ENCODE measurements at regions not wholly inside any gene's neighbourhood (a gene's known extent, or its start where the extent isn't known, plus 50 kb on each side); places are given as distances from the start of the nearest gene placed in this dataset.

DNA sequence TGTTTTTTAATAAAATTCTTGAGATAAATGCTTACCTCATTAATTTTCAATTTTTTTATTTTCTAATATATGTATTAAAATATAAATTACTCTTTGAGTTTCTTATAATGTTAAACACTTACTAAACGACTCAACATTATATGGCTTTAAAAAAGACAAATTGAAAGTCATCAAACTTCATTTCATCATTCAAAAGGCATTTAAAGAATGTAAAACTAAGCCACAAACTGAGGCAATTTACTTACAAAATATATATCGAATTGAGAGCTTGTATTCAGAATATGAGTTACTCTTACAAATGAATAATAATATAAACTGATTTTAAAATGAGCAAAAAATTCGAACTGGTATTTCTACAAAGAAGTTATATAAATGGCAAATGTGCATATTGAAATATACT, 1262.2 kb upstream of the PIK3C3 start:
- Mint-ChIP-seq H3K27ac (no peak overlapping the region), H3K9me3 (ENCODE audit: low read depth) (peaks cover 16% of the 10 kb centered on the region), H3K27me3 (no peaks in the 10 kb centered on the region), H3K4me3 (no peak overlapping the region), H3K4me1 (no peaks in the 10 kb centered on the region), H3K36me3 (ENCODE audit: low read depth) (no peaks in the 10 kb centered on the region)
- intact Hi-C loops (cut with DNase I, micrococcal nuclease) = no loop called here
- ATAC-seq = no peak
- ChIA-PET CTCF (no interaction called here), POLR2A (no interaction called here)
- DNase-seq = no peak

DNA sequence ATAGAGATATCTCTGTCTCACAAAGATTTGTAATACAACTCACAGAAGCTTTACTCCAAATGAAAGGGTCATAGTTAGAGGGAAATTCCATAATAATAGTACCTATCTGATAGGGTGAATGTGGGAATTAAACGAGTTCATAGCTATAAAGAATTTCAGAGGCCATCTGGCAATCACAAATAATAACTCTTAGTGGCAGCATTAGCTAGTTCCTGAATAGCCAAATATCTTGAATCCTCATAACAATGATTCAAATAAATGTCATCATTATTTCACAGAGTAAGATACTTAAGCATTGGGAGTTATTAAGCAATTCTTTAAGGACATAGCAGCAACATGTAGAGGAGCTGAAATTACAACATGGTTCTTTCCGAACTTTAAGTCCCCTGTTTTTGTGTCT, 1265.0 kb upstream of the PIK3C3 start:
- intact Hi-C loops (cut with DNase I, micrococcal nuclease) = no loop called here
- H3K4me1 Mint-ChIP-seq = no peaks in the 10 kb centered on the region
- ChIA-PET POLR2A (no interaction called here), CTCF (no interaction called here)
- H3K36me3 Mint-ChIP-seq (ENCODE audit: low read depth) = no peaks in the 10 kb centered on the region
- no peak overlapping the region for H3K27ac Mint-ChIP-seq
- no peaks in the 10 kb centered on the region for H3K27me3 Mint-ChIP-seq
- ATAC-seq = no peak
- H3K4me3 Mint-ChIP-seq = no peak overlapping the region
- DNase-seq = no peak
- H3K9me3 Mint-ChIP-seq (ENCODE audit: low read depth) = peaks cover 16% of the 10 kb centered on the region

DNA sequence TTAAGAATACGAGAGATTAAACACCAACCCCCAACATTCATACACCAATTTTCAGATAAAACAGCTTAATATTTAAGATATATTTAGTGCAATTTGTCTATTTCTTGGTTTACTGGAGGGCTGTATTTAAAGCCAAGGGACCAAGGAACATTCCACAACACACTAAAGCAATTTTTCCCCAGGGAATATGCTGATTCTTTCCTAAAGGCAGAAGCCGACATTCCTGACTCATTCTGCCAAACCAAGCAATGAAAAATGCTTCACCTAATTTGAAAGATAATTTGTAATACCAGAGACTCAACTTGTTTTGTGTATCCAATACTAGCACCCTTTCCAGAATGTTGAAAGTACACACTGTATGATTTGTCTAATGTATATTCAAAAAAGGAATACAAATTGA, 1267.6 kb upstream of the PIK3C3 start:
- no peak overlapping the region for H3K4me3 Mint-ChIP-seq
- DNase-seq = no peak
- peaks cover 14% of the 10 kb centered on the region for H3K9me3 Mint-ChIP-seq (ENCODE audit: low read depth)
- intact Hi-C loops (cut with DNase I, micrococcal nuclease) = loop anchor here (1.0 kb wide), 1 partner anchor 8 kb away; no protein-coding TSS in a partner anchor
- POLR2A ChIA-PET = no interaction called here
- no peaks in the 10 kb centered on the region for H3K4me1 Mint-ChIP-seq
- H3K36me3 Mint-ChIP-seq (ENCODE audit: low read depth) = no peaks in the 10 kb centered on the region
- ATAC-seq = no peak
- no peak overlapping the region for H3K27ac Mint-ChIP-seq
- CTCF ChIA-PET = no interaction called here
- H3K27me3 Mint-ChIP-seq = no peaks in the 10 kb centered on the region

DNA sequence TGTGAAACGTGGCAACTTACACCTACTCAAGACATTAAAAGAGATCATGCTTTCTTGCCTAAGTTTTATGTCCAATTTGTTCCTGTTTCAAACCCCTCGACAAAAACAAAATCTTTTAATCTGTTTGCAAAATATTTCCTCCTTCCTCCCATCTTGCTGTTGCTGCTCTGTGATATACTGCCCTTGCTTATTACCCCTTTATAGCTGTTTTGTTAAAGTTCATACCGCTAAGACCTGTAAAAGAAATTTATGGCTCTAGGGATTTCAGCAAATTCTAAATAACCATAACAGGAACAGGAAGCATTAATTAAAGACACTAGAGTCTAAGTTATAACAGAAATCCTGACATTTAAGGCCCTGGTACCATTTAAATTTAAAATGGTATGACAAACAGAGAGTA, 1268.2 kb upstream of the PIK3C3 start:
- Mint-ChIP-seq H3K27ac (no peak overlapping the region), H3K4me1 (no peaks in the 10 kb centered on the region)

DNA sequence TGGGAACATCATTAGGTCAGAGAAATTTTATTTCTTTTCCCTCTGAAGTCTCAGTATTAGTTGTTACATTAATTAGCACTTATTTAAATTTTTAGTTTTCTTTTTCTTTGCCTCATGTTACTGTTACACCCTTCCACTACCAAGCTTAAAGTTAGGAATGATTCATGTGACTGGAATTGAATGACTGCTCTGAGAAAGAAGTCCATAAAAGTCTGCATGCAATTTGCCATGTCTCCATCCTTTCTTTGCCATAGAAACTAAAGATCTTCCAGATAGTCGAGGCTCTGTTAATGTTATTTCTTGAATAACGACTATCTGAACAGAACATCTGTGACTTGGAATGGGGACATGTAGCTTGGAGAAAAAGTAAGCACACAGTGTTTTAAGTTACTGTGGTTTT, 1269.8 kb upstream of the PIK3C3 start:
- ATAC-seq = no peak
- no peak overlapping the region for H3K27ac Mint-ChIP-seq
- peaks cover 14% of the 10 kb centered on the region for H3K9me3 Mint-ChIP-seq (ENCODE audit: low read depth)
- ChIA-PET POLR2A (no interaction called here), CTCF (no interaction called here)
- H3K4me3 Mint-ChIP-seq = no peak overlapping the region
- no peaks in the 10 kb centered on the region for H3K27me3 Mint-ChIP-seq
- H3K36me3 Mint-ChIP-seq (ENCODE audit: low read depth) = no peaks in the 10 kb centered on the region
- intact Hi-C loops (cut with DNase I, micrococcal nuclease) = no loop called here
- no peak for DNase-seq
- no peaks in the 10 kb centered on the region for H3K4me1 Mint-ChIP-seq

More for the DNA sequence above, 1268.2 kb upstream of the PIK3C3 start:
- DNase-seq (no peak), ATAC-seq (no peak)
- intact Hi-C loops (cut with DNase I, micrococcal nuclease) = loop anchor here (1.0 kb wide), 1 partner anchor 8 kb away; no protein-coding TSS in a partner anchor
- POLR2A ChIA-PET = no interaction called here
- Mint-ChIP-seq H3K4me3 (no peak overlapping the region), H3K36me3 (ENCODE audit: low read depth) (no peaks in the 10 kb centered on the region), H3K9me3 (ENCODE audit: low read depth) (peaks cover 14% of the 10 kb centered on the region), H3K27me3 (no peaks in the 10 kb centered on the region)
- CTCF ChIA-PET = no interaction called here

DNA sequence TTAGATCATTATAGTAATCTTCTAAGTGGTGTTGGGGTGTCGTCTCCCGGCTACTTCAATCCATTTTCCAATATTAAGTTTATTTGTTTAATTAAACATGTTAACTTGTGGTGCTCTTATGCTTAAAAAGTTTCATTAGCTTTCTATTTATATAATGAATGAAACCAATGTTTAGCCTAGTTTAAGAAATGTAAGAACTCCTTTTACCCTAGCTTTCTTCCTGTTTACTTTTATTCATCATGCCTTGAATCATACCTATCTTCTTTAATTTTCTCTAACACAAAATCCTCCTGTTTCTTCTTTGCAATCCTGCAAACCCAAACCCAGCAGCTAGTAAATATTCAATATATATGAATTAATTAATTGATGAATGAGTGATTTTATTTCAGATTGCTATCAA, 1276.7 kb upstream of the PIK3C3 start:
- POLR2A ChIA-PET = no interaction called here
- no peak for DNase-seq
- no peaks in the 10 kb centered on the region for H3K36me3 Mint-ChIP-seq (ENCODE audit: low read depth)

DNA sequence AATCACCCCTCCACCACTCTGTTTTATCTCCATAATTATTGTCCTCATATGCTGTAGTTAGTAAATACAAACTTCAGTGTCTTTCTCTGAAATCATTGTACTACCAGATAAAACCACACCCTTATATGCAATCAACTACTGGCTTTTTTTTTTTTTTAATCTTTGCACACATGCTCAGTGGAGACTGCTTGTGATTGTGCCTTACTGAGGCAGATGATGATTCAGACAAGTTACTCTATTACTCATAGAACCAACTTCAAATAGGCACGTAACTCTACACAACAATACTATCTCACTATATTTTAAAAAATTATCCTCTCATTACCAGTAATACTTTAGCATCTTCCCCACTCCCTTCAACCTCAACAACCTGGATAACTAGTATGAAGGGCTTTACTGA, 1278.4 kb upstream of the PIK3C3 start:
- DNase-seq (no peak), ATAC-seq (no peak)
- CTCF ChIA-PET = no interaction called here
- H3K27me3 Mint-ChIP-seq = no peaks in the 10 kb centered on the region
- H3K27ac Mint-ChIP-seq = no peak overlapping the region
- POLR2A ChIA-PET = no interaction called here
- no peaks in the 10 kb centered on the region for H3K36me3 Mint-ChIP-seq (ENCODE audit: low read depth)
- intact Hi-C loops (cut with DNase I, micrococcal nuclease) = no loop called here
- no peak overlapping the region for H3K4me3 Mint-ChIP-seq
- H3K9me3 Mint-ChIP-seq (ENCODE audit: low read depth) = peaks cover 3% of the 10 kb centered on the region
- H3K4me1 Mint-ChIP-seq = no peaks in the 10 kb centered on the region

More for the DNA sequence above, 1276.7 kb upstream of the PIK3C3 start:
- peaks cover 3% of the 10 kb centered on the region for H3K9me3 Mint-ChIP-seq (ENCODE audit: low read depth)
- H3K27ac Mint-ChIP-seq = no peak overlapping the region
- H3K4me1 Mint-ChIP-seq = no peaks in the 10 kb centered on the region
- CTCF ChIA-PET = no interaction called here
- intact Hi-C loops (cut with DNase I, micrococcal nuclease) = no loop called here
- no peak overlapping the region for H3K4me3 Mint-ChIP-seq
- no peak for ATAC-seq
- no peaks in the 10 kb centered on the region for H3K27me3 Mint-ChIP-seq

DNA sequence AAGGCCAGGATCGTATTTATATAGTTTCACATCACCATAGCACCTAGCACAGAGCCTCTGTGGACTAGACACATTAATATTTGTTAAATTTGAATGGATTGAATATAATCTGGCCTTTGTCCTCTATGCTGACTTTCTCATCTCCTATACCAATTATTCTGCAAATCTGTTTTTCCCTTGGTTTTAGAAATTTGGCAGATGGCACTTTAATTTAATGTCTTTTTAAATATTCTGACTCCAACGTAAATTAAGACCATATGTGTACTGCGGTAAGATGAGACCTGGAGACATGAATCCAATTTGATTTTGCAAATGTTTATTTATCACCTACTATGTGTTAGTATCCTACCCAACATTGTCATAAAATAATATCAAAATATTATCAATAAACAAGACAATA, 1281.9 kb upstream of the PIK3C3 start:
- H3K4me3 Mint-ChIP-seq = no peak overlapping the region
- H3K36me3 Mint-ChIP-seq (ENCODE audit: low read depth) = no peaks in the 10 kb centered on the region
- no peaks in the 10 kb centered on the region for H3K4me1 Mint-ChIP-seq
- POLR2A ChIA-PET = no interaction called here
- peaks cover 3% of the 10 kb centered on the region for H3K9me3 Mint-ChIP-seq (ENCODE audit: low read depth)
- ATAC-seq (no peak), DNase-seq (no peak)
- no peaks in the 10 kb centered on the region for H3K27me3 Mint-ChIP-seq
- H3K27ac Mint-ChIP-seq = no peak overlapping the region
- intact Hi-C loops (cut with DNase I, micrococcal nuclease) = no loop called here
- CTCF ChIA-PET = no interaction called here

DNA sequence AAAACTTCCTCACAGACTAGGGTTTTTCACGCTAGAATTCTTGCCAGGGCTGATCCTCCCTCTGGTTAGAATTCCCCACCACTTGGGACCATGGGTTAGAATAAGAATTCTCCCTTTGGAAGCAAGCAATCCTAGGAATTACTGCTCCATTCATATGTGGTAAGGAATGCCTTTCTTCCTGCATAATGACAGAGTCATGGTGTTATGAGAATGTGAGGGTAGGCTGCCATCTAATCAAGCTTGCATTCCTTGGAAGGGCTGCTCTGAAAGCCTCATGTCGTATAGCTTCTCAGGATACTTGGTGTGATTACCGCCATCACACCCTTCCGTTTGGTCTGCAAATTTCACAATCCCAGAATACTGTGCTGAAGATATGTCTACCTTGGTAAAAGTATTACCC, 1282.4 kb upstream of the PIK3C3 start:
- ChIA-PET CTCF (no interaction called here), POLR2A (no interaction called here)
- DNase-seq (no peak), ATAC-seq (no peak)
- no peaks in the 10 kb centered on the region for H3K4me1 Mint-ChIP-seq
- no peaks in the 10 kb centered on the region for H3K36me3 Mint-ChIP-seq (ENCODE audit: low read depth)
- H3K27ac Mint-ChIP-seq = no peak overlapping the region
- no peak overlapping the region for H3K4me3 Mint-ChIP-seq
- peaks cover 3% of the 10 kb centered on the region for H3K9me3 Mint-ChIP-seq (ENCODE audit: low read depth)
- intact Hi-C loops (cut with DNase I, micrococcal nuclease) = no loop called here
- no peaks in the 10 kb centered on the region for H3K27me3 Mint-ChIP-seq

DNA sequence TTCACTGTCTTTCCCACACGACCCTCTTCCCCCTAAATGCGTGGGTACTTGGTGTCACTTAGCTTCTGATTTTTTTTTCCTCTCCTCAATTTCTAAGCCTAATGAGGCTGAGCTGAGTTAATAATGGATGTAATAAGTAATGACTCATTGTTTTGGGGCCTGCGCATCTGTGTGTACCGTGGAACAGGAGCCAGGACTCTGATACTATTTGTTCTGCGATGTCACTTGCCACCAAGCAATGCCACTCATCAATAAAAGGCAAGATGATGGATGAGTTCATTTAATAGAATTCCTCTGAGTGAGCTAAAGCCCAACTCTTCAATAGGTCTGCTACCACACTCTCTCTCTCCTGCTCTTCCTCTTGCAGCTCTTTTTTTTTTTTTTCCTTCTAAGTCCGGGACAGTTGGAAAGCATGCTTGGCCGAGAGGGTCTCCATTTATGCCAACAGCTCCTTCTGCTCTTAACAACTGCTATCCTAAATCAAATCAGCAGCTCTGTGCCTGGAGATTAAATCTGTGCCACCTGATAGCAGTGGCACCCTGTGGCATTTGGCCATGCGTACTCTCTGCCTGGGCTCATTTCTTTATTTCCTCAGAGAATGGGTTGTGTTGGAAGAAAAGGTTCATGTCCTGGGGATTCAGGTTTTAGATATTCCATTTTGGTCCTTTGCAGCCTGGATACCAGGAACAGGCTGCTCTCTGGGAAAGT, 1284.2 kb upstream of the PIK3C3 start:
- peaks cover 3% of the 10 kb centered on the region for H3K9me3 Mint-ChIP-seq (ENCODE audit: low read depth)
- no peak for DNase-seq
- no peaks in the 10 kb centered on the region for H3K27me3 Mint-ChIP-seq
- no peak overlapping the region for H3K27ac Mint-ChIP-seq
- H3K4me3 Mint-ChIP-seq = no peak overlapping the region
- intact Hi-C loops (cut with DNase I, micrococcal nuclease) = no loop called here
- POLR2A ChIA-PET = no interaction called here
- no peaks in the 10 kb centered on the region for H3K4me1 Mint-ChIP-seq
- ATAC-seq = no peak
- H3K36me3 Mint-ChIP-seq (ENCODE audit: low read depth) = no peaks in the 10 kb centered on the region
- CTCF ChIA-PET = no interaction called here

DNA sequence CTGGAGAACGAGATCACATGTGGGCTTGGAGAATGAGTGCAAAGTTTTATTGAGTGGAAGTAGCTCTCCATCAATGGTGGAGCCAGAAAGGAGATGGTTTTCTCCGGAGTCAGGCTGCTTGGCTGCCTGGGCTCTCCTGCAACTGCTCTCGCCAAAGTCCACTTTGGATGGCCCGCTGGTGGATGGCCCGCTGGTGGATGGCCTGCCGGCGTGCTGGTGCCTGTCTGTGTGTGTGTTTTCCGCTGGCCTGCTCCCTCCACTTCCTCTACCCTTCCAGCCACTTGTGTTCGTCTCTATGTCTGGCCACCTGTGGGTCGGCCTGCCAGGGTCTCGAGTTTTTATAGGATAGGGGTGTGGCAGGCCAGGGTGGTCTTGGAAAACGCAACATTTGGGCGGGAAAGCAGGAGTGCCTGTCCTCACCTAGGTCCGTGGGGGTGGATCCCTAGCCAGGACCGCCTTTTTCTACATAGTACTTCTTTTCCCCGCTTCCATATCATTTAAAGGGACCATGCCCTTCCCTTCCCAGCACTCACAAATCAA, 1292.1 kb upstream of the PIK3C3 start:
- CTCF ChIA-PET = no interaction called here
- H3K9me3 Mint-ChIP-seq (ENCODE audit: low read depth) = peaks cover 2% of the 10 kb centered on the region
- POLR2A ChIA-PET = no interaction called here
- no peaks in the 10 kb centered on the region for H3K4me1 Mint-ChIP-seq
- H3K36me3 Mint-ChIP-seq (ENCODE audit: low read depth) = no peaks in the 10 kb centered on the region
- ATAC-seq = no peak
- H3K27ac Mint-ChIP-seq = no peak overlapping the region
- DNase-seq = no peak
- intact Hi-C loops (cut with DNase I, micrococcal nuclease) = no loop called here
- H3K4me3 Mint-ChIP-seq = no peak overlapping the region
- no peaks in the 10 kb centered on the region for H3K27me3 Mint-ChIP-seq

DNA sequence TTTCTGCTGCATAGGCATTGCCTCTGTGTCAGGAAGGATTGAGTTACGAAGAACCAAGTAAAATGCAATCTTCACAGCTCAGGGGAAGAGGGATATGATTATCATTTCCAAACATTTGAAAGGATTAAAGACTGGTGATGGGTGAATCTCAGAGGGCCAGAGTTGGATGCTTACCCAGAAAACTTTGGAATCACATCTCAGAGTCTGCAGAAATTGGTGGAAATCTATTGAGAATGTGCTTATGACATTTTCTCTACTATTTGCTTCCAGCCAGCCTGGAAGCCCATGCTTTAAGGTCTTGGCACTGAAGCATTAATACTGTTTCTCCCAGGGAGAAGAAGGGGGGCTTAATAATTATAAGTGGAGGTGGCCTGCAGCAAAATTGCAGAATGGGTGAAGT, 1301.4 kb upstream of the PIK3C3 start:
- Mint-ChIP-seq H3K36me3 (ENCODE audit: low read depth) (no peaks in the 10 kb centered on the region), H3K27ac (no peak overlapping the region), H3K9me3 (ENCODE audit: low read depth) (peaks cover 10% of the 10 kb centered on the region), H3K27me3 (no peaks in the 10 kb centered on the region), H3K4me1 (no peaks in the 10 kb centered on the region), H3K4me3 (no peak overlapping the region)
- ChIA-PET CTCF (no interaction called here), POLR2A (no interaction called here)
- intact Hi-C loops (cut with DNase I, micrococcal nuclease) = no loop called here
- ATAC-seq = no peak
- DNase-seq = no peak

DNA sequence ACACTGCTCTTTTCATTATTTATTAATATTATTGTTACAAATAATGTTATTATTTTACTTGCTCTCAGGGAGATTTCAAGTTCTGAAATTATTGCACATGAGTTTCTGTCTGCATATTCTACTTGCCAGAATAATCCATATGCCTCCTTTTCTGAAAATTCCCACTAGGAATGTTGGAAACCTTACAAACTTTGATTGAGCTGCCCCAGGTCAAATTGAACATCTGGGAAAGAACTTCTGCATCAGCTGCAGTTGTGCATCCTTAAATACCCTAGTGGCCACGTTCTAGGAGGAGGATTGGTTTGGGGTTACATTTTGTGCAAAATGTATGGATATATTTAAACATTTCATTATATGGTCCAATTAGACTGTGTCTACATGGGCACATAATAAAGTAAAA, 1302.7 kb upstream of the PIK3C3 start:
- no peaks in the 10 kb centered on the region for H3K36me3 Mint-ChIP-seq (ENCODE audit: low read depth)
- POLR2A ChIA-PET = interaction anchor here (0.6 kb wide), 1 partner anchor 1016 kb away, joined by 3 read pairs; no protein-coding TSS in a partner anchor
- no peak overlapping the region for H3K4me3 Mint-ChIP-seq
- CTCF ChIA-PET = no interaction called here
- intact Hi-C loops (cut with DNase I, micrococcal nuclease) = no loop called here
- no peaks in the 10 kb centered on the region for H3K4me1 Mint-ChIP-seq
- DNase-seq = no peak
- H3K9me3 Mint-ChIP-seq (ENCODE audit: low read depth) = peaks cover 10% of the 10 kb centered on the region
- no peak for ATAC-seq
- H3K27me3 Mint-ChIP-seq = no peaks in the 10 kb centered on the region
- H3K27ac Mint-ChIP-seq = no peak overlapping the region

All from activated CD4-positive, alpha-beta T cell treated with anti-CD3 and anti-CD28 coated beads for 36 hours (primary cell).